Neutrophil (primary cell): ENCODE measurements at regions not wholly inside any gene's neighbourhood (a gene's known extent, or its start where the extent isn't known, plus 50 kb on each side); places are given as distances from the start of the nearest gene placed in this dataset.

ENCODE experiments used
- H3K27ac ChIP-seq: fragments of 200-600 bp; sonication (generic); 2 replicates; pipeline ENCODE4 v1.5.1; 2016; ENCODE audit warnings: mild to moderate bottlenecking, moderate library complexity
- H3K27me3 ChIP-seq: fragments of 200-600 bp; sonication (generic); 2 replicates; pipeline ENCODE4 v1.6.0; 2016; ENCODE audit warnings: mild to moderate bottlenecking
- H3K36me3 ChIP-seq: fragments of 200-600 bp; sonication (generic); 2 replicates; pipeline ENCODE4 v1.5.1; 2017
- H3K4me1 ChIP-seq, 2 experiments: fragments of 200-600 bp in 1 of 2; sonication (generic) in 1 of 2; 1 replicate in 1 of 2; 2 replicates in 1 of 2; pipeline versions ENCODE4 v1.5.1 to v1.6.1; 2013 to 2016; ENCODE audit warnings: low read depth in 1 of 2, low read length in 1 of 2, mild to moderate bottlenecking in 1 of 2, moderate library complexity in 1 of 2; ENCODE audit not compliant: control insufficient read depth in 1 of 2, insufficient read depth in 1 of 2
- H3K4me3 ChIP-seq, 2 experiments: fragments of 200-600 bp in 1 of 2; sonication (generic) in 1 of 2; 1 replicate in 1 of 2; 2 replicates in 1 of 2; pipeline ENCODE4 v1.5.1; 2013 to 2016; ENCODE audit warnings: low read depth in 1 of 2, low read length in 1 of 2, mild to moderate bottlenecking in 1 of 2, moderate library complexity in 1 of 2
- H3K9me3 ChIP-seq: fragments of 200-600 bp; sonication (generic); 2 replicates; pipeline ENCODE4 v1.5.1; 2016
- TF ChIP-seq, protein P1 (sequence below): fragments of 200-600 bp; sonication (generic); IDR thresholded peaks from 2 replicates; pipeline ENCODE4 v1.5.1; 2016; ENCODE audit warnings: antibody characterized with exemption

DNA sequence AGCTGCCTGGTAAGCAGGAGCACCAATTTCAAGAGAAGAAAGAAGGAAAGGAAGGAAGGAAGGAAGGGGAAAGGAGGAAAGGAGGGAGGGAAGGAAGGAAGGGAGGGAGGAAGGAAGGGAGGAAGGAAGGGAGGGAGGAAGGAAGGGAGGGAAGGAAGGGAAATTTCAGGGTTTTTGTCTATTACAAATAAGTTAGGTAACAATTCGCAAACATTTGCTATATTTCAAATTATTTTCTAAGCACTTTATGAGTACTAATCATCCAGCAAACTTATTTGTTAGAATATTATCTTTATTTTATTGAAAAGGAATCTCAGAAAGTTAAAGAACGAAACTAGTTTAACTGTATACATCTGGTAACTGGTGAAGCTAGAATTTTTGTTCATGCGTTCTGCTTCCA, 921.7 kb downstream of the TBL1XR1 start:
- no peaks in the 10 kb centered on the region for H3K4me1 ChIP-seq
- H3K27me3 ChIP-seq, result no peaks in the 10 kb centered on the region
- H3K27ac ChIP-seq, result no peak overlapping the region
- no peaks in the 10 kb centered on the region for H3K36me3 ChIP-seq
- H3K4me3 ChIP-seq, result no peak overlapping the region
- TF ChIP-seq, protein P1, sequence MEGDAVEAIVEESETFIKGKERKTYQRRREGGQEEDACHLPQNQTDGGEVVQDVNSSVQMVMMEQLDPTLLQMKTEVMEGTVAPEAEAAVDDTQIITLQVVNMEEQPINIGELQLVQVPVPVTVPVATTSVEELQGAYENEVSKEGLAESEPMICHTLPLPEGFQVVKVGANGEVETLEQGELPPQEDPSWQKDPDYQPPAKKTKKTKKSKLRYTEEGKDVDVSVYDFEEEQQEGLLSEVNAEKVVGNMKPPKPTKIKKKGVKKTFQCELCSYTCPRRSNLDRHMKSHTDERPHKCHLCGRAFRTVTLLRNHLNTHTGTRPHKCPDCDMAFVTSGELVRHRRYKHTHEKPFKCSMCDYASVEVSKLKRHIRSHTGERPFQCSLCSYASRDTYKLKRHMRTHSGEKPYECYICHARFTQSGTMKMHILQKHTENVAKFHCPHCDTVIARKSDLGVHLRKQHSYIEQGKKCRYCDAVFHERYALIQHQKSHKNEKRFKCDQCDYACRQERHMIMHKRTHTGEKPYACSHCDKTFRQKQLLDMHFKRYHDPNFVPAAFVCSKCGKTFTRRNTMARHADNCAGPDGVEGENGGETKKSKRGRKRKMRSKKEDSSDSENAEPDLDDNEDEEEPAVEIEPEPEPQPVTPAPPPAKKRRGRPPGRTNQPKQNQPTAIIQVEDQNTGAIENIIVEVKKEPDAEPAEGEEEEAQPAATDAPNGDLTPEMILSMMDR, result no peak
- H3K9me3 ChIP-seq, result no peaks in the 10 kb centered on the region

DNA sequence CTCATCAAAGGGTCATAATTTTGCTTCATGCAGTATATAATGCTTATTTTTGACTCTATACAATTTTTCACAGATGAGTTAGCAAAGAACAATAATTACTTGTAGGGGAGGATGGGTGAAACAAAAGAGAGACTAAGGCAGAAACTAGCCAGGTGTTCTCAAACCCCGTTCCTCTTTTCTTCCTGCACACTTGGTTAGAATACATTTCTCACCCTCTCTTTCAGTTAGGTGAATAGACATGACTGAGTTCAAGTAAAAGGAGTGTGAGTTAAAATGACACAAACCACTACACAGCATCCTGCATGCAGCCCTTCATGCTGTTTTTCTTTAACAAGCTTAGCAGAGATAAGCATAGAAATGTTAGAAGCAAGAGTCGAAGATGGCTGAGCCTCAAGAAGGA, 922.2 kb downstream of the TBL1XR1 start:
- H3K27ac ChIP-seq, result no peak overlapping the region
- no peaks in the 10 kb centered on the region for H3K36me3 ChIP-seq
- no peak overlapping the region for H3K4me3 ChIP-seq
- H3K27me3 ChIP-seq, result no peaks in the 10 kb centered on the region
- H3K9me3 ChIP-seq, result no peaks in the 10 kb centered on the region
- TF ChIP-seq, protein P1, result no peak
- H3K4me1 ChIP-seq, result no peaks in the 10 kb centered on the region

DNA sequence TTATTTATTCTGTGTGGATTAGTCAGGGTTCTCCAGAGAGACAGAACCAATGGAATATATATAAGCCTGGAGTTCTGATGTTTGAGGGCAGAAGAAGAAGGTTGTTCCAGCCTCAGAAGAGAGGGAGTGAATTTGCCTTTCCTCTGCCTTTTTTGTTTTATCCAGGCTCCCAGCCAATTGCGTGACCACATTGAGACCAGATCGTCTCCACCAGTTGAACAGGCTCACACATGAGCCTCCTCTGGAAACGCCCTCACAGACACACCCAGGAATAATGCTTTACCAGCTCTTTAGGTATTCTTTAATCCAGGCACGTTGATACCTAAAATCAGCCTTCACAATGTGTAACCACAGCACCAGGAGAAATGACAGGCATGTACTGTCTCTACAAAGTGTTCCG, 923.1 kb downstream of the TBL1XR1 start:
- Histone ChIP-seq H3K9me3 (no peaks in the 10 kb centered on the region), H3K27me3 (no peaks in the 10 kb centered on the region), H3K4me3 (no peak overlapping the region), H3K36me3 (no peaks in the 10 kb centered on the region), H3K27ac (no peak overlapping the region), H3K4me1 (no peaks in the 10 kb centered on the region)
- TF ChIP-seq, protein P1, result no peak

DNA sequence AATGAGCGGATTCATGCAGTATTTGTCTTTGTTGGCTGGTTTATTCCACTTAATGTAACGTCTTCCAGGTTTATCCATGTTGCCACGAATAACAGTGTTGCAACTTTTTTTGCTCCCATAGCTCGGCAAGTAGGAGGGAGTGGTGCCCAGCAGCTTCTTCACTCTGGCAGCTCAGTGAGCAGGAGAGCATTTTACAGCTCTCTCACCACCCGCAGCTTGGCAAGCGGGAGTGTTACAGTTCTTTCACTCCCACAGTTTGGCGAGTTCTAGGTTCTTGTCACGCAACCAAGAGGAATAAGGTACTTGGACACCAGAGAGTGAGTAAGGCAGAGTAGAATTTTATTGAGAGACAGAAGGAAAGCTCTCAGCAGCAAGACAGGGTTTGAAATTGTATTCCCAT, 935.2 kb downstream of the TBL1XR1 start:
- H3K27me3 ChIP-seq, result no peaks in the 10 kb centered on the region
- TF ChIP-seq, protein P1, result no peak
- H3K4me3 ChIP-seq, result no peak overlapping the region
- H3K36me3 ChIP-seq, result no peaks in the 10 kb centered on the region
- H3K4me1 ChIP-seq, result no peaks in the 10 kb centered on the region
- H3K9me3 ChIP-seq, result peaks cover 3% of the 10 kb centered on the region
- H3K27ac ChIP-seq, result no peak overlapping the region

DNA sequence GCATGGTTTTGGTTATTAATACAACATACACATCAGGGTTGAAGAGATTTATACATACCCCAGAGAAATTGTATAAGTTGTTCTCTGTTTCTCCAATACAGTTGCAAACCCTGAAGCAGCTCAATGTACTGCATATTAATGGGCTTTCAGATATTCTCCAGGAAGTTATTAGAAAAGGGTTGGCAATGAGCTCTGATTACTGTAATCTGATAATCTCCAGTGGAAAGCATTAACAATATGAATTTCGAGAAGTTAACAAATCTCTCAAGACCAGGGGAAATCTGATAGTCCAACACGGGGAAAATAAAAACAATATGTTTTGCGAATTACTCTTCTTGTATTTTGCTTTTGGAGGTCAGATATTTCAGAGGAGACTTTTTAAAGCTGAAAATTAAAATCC, 950.1 kb downstream of the TBL1XR1 start:
- Histone ChIP-seq H3K27ac (no peak overlapping the region), H3K9me3 (no peaks in the 10 kb centered on the region), H3K27me3 (no peaks in the 10 kb centered on the region), H3K4me1 (no peaks in the 10 kb centered on the region), H3K4me3 (no peak overlapping the region), H3K36me3 (no peaks in the 10 kb centered on the region)
- TF ChIP-seq, protein P1, result no peak

DNA sequence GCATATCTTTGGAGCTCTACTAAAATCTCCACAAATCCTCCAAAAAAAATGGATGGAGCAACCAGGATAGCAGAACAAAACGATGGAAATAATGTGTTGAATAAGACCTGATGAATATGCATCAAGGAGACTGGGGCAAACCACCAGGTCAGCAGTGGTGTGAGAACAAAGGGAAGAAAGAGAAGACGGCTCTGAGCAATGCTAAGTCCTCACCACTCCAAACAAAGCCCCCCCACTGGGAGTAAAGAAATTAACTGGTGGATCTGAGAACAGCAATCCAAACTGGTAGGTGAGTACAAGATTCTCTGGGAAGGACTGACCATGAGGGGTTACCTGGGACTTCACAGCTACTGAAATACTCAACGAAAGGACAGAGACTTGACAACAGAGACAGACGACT, 977.3 kb downstream of the TBL1XR1 start:
- TF ChIP-seq, protein P1, result no peak

More for the DNA sequence above, 977.3 kb downstream of the TBL1XR1 start:
- Histone ChIP-seq H3K9me3 (no peaks in the 10 kb centered on the region), H3K4me1 (no peaks in the 10 kb centered on the region), H3K27ac (no peak overlapping the region), H3K4me3 (no peak overlapping the region), H3K36me3 (no peaks in the 10 kb centered on the region), H3K27me3 (no peaks in the 10 kb centered on the region)
